Breast epithelium (tissue), 3 donors: ENCODE measurements at regions not wholly inside any gene's neighbourhood (a gene's known extent, or its start where the extent isn't known, plus 50 kb on each side); places are given as distances from the start of the nearest gene placed in this dataset.

ENCODE experiments used
- CTCF ChIP-seq, 3 donors: fragments of 450-650 bp; IDR thresholded peaks; one replicate each; pipeline ENCODE4 v1.5.1; 2016 to 2017; ENCODE audit warnings: antibody characterized with exemption in 3 of 3, mild to moderate bottlenecking in 3 of 3, moderate library complexity in 3 of 3
- POLR2A ChIP-seq: fragments of 450-650 bp; IDR thresholded peaks from one replicate; pipeline ENCODE4 v1.6.1; 2016; ENCODE audit warnings: antibody characterized with exemption, mild to moderate bottlenecking, moderate library complexity
- POLR2AphosphoS5 ChIP-seq, 3 donors: sonication (generic); formaldehyde crosslinking; IDR thresholded peaks; one replicate each; pipeline ENCODE4 v1.6.1; 2017; ENCODE audit warnings: antibody characterized with exemption in 3 of 3

- TF ChIP-seq POLR2AphosphoS5 (IDR thresholded peaks at IDR 0.05) (no peak), CTCF (IDR thresholded peaks at IDR 0.05) (no peak), POLR2A (no peak)
These were observed 154.3 kb upstream of the CWC22 start for GRCh38 chr2:180161415-180161814.
